ENCODE measurements at regions not wholly inside any gene's neighbourhood (a gene's known extent, or its start where the extent isn't known, plus 50 kb on each side); places are given as distances from the start of the nearest gene placed in this dataset.
A peak's percentile ranks its signal among the peaks of the same experiment; 100 is the strongest.

GRCh38 chr3:182683858-182684257, 109.4 kb upstream of the ATP11B start:
- DNase-seq (ENCODE audit: low spot score) = no peak

- no peak for DNase-seq (ENCODE audit: low spot score)
Measured at GRCh38 chr3:182686033-182686886, 107.0 kb upstream of the ATP11B start.

DNA sequence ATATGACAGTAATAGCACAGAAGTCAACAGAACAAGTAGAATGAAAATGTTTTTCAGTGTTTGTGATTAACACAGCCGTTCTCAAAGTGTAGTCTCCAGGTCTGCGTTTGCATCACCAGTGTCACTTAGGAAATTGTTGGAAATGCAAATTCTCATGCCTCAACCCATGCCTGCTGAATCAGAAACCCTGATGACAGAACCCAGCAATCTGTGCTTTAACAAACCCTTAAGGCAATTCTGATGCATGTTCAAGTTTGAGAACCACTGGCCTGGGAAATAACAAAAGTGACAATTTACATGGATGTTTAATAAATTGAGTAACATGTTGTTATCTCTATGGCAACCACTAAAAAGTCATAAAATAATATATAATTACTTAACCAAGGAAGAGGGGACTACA, 103.1 kb upstream of the ATP11B start:
- no peak for DNase-seq (ENCODE audit: low spot score)

DNA sequence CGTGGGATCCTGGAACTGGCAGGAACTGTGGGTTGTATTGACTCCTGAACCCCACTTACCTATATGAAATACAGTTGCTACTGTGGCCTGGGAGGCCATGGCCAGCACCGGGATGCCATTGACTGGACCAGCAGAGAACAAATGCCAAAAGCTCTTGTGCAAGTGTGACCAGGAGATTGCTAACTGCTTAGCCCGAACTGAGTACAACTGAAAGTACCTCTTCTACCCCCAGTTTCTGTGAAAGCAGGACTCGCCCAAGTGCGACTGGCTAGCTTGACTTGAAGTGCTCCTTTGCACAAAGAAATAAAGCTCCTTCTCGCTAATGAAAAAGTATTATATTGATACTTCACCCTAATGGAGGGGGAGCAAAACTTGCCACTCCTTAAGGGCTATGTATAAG, 101.3 kb upstream of the ATP11B start:
- no peak for DNase-seq (ENCODE audit: low spot score)

GRCh38 chr3:182692695-182693094, 100.6 kb upstream of the ATP11B start:
- DNase-seq (ENCODE audit: low spot score) = no peak

DNA sequence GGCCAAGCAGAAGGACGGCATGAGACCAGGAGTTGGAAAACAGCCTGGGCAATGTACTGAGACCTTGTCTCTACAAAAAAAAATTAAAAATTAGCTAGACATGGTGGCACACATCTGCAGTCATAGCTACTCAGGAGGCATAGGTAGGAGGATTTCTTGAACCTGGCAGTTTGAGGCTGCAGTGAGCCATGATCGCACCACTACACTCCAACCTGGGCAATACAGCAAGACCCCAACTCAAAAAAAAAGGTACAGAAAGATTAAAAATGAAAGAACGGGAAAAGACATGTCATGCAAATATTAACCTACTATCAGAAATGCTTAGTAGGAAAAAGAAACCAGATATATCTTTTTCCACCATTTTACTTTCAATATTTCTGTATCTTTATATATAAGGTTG, 99.6 kb upstream of the ATP11B start:
- no peak for DNase-seq (ENCODE audit: low spot score)

DNA sequence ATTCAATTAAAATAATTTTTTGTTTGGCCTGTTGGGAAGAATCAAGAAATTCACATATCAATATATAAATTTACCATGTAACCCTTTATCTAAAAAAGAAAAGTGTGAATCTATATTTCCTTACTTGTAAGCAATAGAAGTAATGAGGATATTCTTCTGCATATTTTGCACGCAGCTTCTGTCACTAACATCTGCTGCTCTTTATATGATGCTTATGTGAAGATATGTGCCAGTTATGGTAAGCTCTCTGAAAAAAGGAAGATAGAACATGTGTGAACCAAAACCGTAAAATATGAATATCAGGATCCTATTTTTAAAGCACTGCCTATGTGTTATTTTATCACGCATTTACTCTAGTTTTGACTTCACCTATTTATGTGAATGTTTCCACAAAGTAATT, 96.4 kb upstream of the ATP11B start:
- no peak for DNase-seq (ENCODE audit: low spot score)

DNA sequence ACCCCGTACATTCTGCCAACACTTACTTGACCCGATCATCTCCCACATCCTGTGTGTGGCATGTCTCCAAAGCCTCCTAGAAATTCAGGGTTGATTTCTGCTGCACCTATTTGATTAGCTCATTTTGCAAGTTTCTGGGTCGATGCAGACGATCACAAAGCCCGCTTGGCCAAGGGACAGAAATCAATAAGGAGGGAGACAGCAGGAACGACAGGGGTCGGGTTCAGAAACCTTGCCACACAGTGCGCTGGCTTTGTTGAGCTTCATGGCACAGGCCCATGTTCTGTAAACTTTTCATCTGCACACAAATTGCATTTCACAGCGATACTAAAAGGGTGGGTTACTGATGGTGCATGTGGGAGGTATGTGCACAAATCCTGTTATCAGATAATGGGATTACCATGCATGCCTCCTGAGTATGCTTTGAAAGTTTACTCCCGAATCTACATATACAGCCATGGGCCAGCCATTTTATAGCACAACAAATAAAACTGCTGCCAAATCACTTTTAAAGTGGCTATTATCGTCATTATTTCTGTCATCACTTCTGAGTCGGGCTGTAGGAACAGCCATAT, 95.9 kb upstream of the ATP11B start:
- no peak for DNase-seq (ENCODE audit: low spot score)

- DNase-seq (ENCODE audit: low spot score) = no peak
Measured at GRCh38 chr3:182698078-182698477, 95.2 kb upstream of the ATP11B start.

GRCh38 chr3:182699550-182700170, 93.6 kb upstream of the ATP11B start:
- DNase-seq (ENCODE audit: low spot score) = no peak

DNA sequence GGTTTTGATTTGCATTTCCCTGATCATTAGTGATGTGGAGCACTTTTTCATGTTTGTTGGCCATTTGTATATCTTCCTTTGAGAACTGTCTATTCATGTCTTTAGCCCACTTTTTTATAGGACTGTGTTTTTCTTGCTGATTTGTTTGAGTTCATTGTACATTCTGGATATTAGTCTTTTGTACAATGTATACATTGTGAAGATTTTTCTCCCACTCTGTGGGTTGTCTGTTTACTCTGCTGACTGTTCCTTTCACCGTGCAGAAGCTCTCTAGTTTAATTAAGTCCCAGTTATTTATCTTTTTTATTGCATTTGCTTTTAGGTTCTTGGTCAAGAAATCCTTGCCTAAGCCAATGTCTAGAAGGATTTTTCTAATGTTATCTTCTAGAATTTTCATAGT, 91.1 kb upstream of the ATP11B start:
- no peak for DNase-seq (ENCODE audit: low spot score)

- DNase-seq (ENCODE audit: low spot score) = no peak
Measured at GRCh38 chr3:182703233-182703632, 90.1 kb upstream of the ATP11B start.

GRCh38 chr3:182704926-182705325, 88.4 kb upstream of the ATP11B start:
- no peak for DNase-seq (ENCODE audit: low spot score)

- no peak for DNase-seq (ENCODE audit: low spot score)
Measured at GRCh38 chr3:182708810-182709209, 84.5 kb upstream of the ATP11B start.

DNA sequence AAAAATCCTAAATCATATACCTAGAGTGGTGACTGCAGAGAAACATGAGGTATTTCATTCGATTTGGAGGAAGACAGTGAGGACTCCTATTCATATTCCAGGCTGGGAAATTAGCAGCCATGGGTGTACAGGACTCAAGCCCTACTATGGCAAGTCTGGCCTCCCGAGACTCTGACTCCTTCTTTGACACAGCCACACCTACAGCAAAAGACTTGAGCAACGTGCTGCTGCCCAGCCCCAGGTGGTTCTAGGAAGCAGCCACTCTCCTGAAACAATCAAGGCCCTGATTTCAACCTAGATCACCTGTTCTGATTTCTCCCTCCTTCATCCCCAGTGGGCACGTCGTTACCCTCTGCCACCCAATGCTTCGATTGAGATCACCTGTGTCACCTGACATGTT, 84.0 kb upstream of the ATP11B start:
- no peak for DNase-seq (ENCODE audit: low spot score)

DNA sequence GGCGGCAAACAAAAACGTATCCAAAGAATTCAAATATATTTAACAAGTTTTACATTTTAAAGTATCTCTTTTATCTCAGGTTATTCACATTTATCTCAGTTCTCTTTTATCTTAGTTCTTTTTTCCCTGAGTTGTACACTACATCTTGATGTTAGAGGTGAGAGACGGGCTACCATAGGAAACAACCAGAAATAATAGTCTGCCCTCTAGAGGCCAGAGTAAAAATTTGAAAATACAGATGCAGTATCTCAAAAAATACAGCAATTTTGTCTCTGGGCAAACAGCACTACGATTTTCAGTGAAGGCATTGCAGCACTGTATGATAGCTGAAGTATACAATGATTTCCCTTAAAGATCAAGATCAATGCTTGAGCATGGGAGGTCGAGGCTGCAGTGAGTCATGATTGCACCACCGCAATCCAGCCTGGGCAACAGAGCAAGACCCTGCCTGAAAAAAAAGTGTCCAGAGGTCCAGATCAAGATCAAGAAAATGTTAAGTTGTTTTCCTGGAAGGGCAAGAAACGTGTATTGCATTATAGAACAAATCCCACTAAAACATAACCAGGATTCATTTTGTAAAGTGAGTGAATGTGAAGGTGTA, 82.6 kb upstream of the ATP11B start:
- DNase-seq (ENCODE audit: low spot score) = peak; percentile 45

DNA sequence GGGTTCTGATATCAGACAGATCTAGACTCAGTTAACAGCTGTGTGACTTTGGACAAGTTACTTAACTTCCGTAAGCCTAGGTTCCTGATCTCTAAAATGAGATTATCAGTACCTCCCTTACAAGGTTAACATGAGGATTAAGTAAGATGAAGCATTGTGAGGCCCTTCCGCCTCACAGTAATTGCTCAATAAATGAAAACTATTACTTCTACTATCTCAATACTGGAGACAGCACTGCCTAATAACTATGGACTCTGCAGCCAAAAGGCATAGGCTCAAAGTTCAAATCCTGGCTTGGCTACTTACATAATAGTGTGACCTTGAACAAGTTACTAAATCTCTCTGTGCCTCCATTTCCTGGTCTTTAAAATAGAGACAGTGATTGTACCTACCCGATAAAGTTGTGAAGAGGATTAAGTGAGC, 82.0 kb upstream of the ATP11B start:
- DNase-seq (ENCODE audit: low spot score) = no peak

DNA sequence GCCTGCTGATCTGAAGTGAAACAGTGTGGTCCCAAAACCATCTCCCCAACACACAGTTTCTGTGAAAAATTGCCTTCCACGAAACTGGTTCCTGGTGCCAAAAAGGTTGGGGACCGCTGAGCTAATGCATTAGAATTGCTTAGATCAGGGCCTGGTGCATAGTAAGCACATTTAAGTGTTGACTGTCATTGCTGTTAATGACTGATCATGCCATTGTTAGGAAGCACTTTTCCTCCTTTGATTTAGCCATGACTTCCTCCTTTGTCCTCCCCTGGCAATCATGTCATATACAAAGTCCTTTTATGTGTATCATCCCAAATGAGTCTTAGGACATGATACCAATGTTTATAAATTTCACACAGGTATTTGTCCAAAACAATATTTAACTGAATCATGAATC, 81.5 kb upstream of the ATP11B start:
- DNase-seq (ENCODE audit: low spot score) = no peak

- DNase-seq (ENCODE audit: low spot score) = no peak
Measured at GRCh38 chr3:182713111-182713510, 80.2 kb upstream of the ATP11B start.

GRCh38 chr3:182713743-182714517, 79.4 kb upstream of the ATP11B start:
- peak; percentile 77 for DNase-seq (ENCODE audit: low spot score)

DNA sequence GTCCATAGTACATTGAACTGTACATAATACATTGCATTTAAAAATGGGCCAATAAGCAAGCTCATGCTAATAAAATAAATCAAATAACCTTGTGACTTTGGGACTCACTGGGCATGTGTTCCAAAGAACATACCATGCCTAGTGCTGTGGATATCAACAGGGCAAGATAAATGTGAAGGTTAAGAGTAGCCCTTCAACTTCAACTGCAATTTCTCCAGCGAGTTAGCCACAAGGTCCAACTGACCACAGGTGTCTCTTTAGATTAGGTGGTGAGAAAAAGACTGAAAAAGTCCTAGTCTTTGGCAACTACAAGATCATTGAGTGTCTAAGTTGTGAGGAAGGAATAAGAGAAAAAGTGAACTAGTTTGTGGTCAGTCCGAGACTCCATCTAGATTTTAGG, 78.3 kb upstream of the ATP11B start:
- DNase-seq (ENCODE audit: low spot score) = no peak

DNA sequence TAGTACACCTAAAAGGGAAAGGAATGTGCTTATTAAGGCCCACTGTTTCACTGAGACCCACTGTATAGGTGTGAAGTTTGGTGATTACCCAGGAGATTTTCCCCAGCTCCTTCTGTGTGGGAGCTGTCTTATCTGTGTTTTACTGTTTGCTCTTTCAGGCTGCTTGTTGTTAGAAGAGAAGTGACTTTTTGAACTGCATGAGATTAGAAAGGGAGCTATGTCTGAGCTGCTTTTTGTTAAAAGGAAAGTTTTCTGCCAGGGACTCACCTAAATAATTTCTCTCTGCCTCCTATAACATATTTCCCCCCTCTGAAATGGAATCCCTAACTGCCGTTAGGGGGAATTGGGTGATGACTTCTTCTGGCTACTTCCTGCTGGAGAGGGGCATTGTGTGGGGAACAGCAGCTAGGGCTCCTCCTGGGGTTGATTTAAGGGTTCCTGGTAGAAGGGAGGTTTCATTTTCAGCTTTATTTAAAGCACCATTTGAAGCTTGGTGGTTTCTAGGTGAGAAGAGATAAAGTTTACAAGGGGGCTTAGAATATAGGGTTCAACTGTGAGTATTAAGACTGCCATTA, 77.1 kb upstream of the ATP11B start:
- DNase-seq (ENCODE audit: low spot score) = no peak

All from hematopoietic multipotent progenitor cell treated with erythropoietin and hydrocortisone succinate and interleukin-3 and kit ligand, for 17 days (in vitro differentiated cells).